HEK293 (cell line): ENCODE measurements at regions not wholly inside any gene's neighbourhood (a gene's known extent, or its start where the extent isn't known, plus 50 kb on each side); places are given as distances from the start of the nearest gene placed in this dataset.

ENCODE experiments used
- GFI1B ChIP-seq: fragments of 450-650 bp; formaldehyde crosslinking; IDR thresholded peaks from 2 replicates; pipeline ENCODE4 v1.5.1; 2016; ENCODE audit warnings: missing biosample characterization, missing genetic modification characterization
- PRDM2 ChIP-seq: fragments of 450-650 bp; formaldehyde crosslinking; IDR thresholded peaks from 2 replicates; pipeline ENCODE4 v1.5.1; 2016; ENCODE audit warnings: missing biosample characterization, missing genetic modification characterization, borderline replicate concordance
- REST ChIP-seq: fragments of 450-650 bp; formaldehyde crosslinking; IDR thresholded peaks from 2 replicates; pipeline ENCODE4 v1.5.1; 2016; ENCODE audit warnings: missing biosample characterization, missing genetic modification characterization
- TCF7L2 ChIP-seq: IDR thresholded peaks from 2 replicates; pipeline ENCODE4 v1.6.1; 2011; ENCODE audit warnings: low read depth, mild to moderate bottlenecking, inconsistent platforms, low read length, moderate library complexity, borderline replicate concordance
- ZFP41 ChIP-seq: fragments of 450-650 bp; formaldehyde crosslinking; IDR thresholded peaks from 2 replicates; pipeline ENCODE4 v1.5.1; 2016; ENCODE audit warnings: missing biosample characterization, missing genetic modification characterization, borderline replicate concordance
- ZNF133 ChIP-seq: fragments of 450-650 bp; formaldehyde crosslinking; IDR thresholded peaks from 2 replicates; pipeline ENCODE4 v1.5.1; 2016; ENCODE audit warnings: missing biosample characterization, missing genetic modification characterization
- TF ChIP-seq, protein P1 (sequence below): fragments of 450-650 bp; formaldehyde crosslinking; IDR thresholded peaks from 2 replicates; pipeline ENCODE4 v1.5.1; 2016; ENCODE audit warnings: missing biosample characterization, missing genetic modification characterization

DNA sequence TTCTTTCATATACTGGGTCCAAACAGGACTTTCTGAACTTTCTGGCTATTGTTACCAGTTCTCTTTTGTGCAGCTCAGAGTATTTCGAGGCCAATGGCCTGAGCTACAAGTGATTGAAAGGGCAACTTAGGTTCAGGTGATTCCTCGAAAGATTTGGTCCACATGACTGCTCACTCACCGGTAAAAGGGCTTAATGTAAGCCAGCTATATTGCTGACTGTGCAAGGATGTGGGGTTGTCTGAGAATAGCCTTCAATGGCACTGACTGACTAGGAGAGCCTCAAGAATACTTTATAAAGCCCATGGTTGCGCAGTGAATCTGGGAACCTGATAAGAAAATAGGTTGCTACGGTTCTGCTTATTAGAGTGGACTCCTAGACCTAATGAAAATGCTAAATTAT lies 269.0 kb downstream of the SEC16B start:
- TF ChIP-seq, protein P1, sequence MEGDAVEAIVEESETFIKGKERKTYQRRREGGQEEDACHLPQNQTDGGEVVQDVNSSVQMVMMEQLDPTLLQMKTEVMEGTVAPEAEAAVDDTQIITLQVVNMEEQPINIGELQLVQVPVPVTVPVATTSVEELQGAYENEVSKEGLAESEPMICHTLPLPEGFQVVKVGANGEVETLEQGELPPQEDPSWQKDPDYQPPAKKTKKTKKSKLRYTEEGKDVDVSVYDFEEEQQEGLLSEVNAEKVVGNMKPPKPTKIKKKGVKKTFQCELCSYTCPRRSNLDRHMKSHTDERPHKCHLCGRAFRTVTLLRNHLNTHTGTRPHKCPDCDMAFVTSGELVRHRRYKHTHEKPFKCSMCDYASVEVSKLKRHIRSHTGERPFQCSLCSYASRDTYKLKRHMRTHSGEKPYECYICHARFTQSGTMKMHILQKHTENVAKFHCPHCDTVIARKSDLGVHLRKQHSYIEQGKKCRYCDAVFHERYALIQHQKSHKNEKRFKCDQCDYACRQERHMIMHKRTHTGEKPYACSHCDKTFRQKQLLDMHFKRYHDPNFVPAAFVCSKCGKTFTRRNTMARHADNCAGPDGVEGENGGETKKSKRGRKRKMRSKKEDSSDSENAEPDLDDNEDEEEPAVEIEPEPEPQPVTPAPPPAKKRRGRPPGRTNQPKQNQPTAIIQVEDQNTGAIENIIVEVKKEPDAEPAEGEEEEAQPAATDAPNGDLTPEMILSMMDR (tag by site-specific recombination): no peak
- TF ChIP-seq REST (tag by site-specific recombination) (no peak), ZFP41 (tag by site-specific recombination) (no peak), TCF7L2 (no peak), GFI1B (tag by site-specific recombination) (no peak), ZNF133 (tag by site-specific recombination) (no peak), PRDM2 (no peak)
